HG02938 (cell line): ENCODE measurements at regions not wholly inside any gene's neighbourhood (a gene's known extent, or its start where the extent isn't known, plus 50 kb on each side); places are given as distances from the start of the nearest gene placed in this dataset.
"Not testable (repeated sequence)": the region's sequence is repeated elsewhere in the genome, so short reads cannot be mapped to it uniquely, and the experiment has no call there.

Experiments used
- ATAC-seq: cut with Tn5 transposase; IDR thresholded peaks from one replicate; pipeline ENCODE4 v1.9.1; 2021; ENCODE audit warnings: mild to moderate bottlenecking, moderate library complexity; ENCODE audit not compliant: unreplicated experiment

DNA sequence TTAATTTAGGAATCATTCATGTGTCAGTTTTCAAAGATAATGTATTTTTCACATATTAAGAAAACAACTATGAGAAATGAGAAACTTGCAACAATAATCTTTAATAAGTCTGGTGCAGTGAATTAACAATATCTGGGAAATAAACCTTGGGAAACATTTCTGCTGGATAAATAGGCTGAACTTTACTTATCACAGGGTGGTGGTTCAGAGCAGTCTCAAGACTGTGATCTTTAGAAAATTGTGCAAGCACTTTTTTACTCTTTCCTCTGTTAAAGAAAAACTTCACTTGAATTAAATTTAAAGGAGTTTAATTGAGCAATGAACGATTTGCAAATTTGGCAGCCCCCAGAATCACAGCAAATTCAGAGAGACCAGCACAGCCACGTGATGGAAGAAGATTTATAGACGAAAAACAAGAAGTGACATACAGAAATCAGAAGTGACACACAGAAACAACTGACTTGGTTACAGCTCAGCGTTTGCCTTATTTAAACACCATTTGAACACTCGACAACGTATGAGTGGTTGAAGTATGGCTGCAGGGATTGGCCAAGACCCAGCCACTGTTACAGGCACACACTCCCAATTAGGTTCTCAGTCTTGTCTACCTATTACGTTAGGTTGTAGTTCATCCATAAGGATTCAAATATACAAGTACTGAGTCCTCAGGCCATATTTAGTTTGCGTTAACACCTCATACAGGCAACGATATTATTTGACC lies 631.9 kb downstream of the SLCO4C1 start:
- no peak for ATAC-seq

- ATAC-seq = no peak
These were observed 632.5 kb downstream of the SLCO4C1 start for GRCh38 chr5:101663543-101663942.

GRCh38 chr5:101662263-101662662 lies 633.8 kb downstream of the SLCO4C1 start:
- no peak for ATAC-seq

DNA sequence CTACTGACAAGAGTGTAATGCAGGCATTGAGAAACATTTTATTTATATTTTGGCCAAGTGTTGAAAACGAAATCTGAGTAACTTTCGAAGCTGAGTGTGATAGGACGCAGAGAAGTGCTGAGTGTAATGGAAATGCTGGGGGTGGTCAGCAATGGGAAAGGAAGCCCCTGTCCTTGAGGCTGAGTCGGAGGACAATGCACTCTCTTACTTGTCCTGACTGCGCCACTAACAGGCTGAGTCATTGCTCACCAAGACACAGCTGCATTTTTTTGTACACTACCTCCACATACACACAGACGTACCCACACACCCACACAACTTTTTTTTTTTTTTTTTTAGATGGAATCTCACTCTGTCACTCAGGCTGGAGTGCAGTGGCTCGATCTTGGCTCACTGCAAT lies 637.7 kb downstream of the SLCO4C1 start:
- no peak for ATAC-seq

DNA sequence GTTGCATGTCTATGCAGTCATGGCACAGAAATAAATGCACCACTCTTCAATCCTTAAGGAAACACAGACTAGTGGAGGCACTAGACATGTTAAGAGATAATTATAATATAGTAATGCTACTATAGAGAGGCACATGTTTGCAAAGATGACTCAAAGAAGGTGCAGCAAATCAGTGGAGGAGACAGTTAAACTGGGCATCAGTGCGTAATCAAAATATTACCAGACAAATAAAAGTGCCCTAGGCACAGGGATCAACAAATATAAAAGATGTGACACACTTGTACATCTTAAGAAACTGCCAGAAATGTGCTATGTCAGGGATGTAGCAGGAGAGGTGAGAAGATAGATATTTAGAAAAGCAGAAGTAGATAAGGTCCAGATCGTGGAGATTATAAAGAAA lies 642.1 kb downstream of the SLCO4C1 start:
- no peak for ATAC-seq

DNA sequence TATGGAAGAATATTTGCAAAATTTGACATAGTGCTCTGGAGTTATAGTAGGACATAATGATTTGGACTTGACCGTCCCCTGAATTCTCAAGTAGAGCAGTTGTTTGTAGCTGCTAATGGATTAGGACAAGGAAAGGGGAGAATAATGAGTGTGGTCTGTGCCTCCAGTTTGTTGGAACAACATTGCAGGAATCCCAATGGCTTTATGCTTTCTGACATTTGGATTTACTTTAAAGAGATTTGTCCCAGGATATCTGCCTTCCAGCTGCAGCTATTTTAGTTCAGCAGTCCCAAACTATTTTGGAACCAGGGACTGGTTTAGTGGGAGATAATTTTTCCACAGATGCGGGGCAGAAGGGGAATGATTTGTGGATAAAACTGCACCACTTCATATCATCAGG lies 648.2 kb downstream of the SLCO4C1 start:
- ATAC-seq = no peak

DNA sequence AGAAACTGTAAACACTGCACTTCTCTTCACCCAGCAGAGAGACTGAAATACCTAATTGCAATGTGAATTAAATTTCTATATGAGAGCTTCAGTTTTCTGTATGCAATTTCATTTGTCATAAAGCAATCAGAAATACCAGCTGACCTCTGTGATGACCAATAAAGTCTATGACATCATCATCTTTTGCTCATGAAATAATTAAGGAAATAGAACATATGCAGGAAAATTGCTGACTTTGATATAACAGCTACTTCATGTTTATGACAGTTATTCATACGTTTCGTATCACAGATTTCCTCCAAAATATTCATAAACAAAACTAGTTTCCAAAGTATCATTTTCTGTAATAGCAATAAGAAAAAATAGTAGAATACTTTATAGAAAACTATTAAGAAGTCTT lies 652.3 kb downstream of the SLCO4C1 start:
- ATAC-seq = no peak

DNA sequence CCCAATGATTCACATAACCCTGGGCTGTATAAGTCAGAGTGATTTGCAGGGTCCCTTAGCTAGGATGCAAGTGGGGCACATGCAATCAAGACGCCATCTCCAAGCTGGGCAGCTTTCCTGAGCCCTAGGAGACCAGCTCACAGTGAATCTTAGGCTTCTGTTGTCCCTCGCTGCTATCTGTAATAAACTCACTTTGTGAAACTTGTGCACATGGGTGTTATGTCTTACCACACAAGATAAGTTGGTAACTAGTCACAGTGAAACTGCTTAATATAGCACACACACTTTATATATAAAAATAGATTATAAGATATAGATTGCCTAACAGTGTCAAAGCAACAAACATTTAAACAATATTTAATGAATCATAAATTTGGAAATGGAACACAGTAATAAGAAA lies 658.5 kb downstream of the SLCO4C1 start:
- no peak for ATAC-seq

DNA sequence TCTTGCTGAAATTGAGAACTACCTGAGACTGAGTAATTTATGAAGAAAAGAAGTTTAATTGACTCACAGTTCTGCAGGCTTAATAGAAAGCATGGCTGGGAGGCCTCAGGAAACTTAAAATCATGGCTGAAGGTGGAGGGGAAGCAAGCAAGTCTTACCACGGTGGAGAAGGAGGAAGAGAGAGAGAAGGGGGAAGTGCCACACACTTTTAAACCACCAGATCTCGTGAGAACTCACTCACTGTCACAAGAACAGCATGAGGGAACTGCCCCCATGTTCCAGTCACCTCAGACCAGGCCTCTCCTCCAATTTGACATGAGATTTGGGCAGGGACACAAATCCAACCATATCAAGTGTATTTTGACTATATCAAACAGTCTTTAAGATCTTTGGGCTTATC lies 668.3 kb downstream of the SLCO4C1 start:
- ATAC-seq = not testable (repeated sequence)

- no peak for ATAC-seq
These were observed 669.5 kb downstream of the SLCO4C1 start for GRCh38 chr5:101626572-101626971.

GRCh38 chr5:101611039-101611438 lies 685.0 kb downstream of the SLCO4C1 start:
- ATAC-seq = no peak

DNA sequence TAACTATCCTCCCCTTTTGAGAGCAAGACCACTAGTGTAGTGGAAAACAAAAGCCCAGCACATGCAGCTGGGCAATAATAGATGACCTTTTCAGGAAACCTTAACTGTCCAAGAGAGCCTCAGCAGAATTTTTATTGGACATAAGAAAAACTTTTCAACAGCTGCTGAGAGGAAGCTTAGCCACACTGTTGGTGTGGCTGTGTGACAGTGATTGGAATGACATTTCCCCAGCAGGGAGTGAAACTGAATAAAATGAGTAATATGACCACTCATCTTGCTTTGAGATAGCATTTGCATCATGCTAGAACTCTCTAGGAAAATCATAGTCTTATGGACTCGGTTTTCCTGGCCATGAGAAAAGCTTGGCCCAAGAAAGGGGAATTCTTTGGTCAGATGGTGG lies 687.8 kb downstream of the SLCO4C1 start:
- no peak for ATAC-seq

- peak; percentile 84 for ATAC-seq
These were observed 690.4 kb downstream of the SLCO4C1 start for GRCh38 chr5:101605700-101606099.

- ATAC-seq = no peak
These were observed 695.5 kb downstream of the SLCO4C1 start for GRCh38 chr5:101600614-101601013.

DNA sequence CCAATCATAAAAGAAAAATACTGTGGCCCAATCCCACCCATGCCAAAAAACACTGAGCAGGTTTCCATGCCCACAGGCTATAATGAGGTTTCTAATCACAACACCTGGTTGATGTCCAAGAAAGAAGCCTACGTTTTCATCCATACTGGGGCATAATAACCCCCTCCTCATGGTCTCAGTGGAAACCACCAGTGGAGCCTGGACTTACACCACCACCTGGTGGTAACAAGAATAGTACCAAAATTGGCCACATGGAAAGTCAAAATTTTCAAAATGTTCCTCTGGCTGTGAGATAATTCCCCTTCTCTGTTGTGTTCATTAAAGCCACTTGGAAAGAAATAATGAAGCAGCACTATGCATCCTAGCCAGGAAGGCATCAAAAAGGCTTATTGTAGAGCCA lies 687.3 kb upstream of the ST8SIA4 start:
- no peak for ATAC-seq

DNA sequence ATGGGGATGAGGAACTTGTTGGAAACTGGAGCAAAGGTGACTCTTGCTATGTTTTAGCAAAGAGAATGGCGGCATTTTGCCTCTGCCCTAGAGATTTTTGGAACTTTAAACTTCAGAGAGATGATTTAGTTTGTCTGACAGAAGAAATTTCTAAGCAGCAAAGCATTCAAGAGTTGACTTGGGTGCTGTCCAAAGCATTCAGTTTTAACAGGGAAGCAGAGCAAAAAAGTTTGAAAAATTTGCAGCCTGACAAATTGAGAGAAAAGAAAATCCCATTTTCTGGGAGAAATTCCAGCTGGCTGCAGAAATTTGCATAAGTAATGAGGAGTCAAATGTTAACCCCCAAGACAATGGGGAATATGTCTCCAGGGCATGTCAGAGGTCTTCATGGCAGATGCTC lies 682.3 kb upstream of the ST8SIA4 start:
- no peak for ATAC-seq

GRCh38 chr5:101580591-101580990 lies 677.5 kb upstream of the ST8SIA4 start:
- ATAC-seq = no peak

DNA sequence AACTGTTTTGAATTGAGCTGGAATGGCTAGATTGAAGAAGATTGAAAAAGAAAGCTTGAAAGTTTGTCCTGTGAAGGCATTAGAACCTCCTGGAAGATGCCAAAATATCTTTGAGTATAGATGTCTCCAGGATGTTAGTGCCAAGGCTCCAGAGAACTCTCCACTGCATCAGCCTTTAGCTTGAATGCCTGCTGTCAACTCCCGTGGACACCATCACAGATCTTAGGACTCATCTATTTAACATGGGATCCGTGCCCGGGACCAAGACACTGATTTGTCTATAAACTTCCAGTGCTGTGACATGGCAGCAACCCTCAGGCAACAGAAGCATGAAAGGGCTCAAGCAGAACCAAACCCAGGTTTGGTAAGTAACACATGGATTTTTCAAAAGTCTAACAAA lies 670.9 kb upstream of the ST8SIA4 start:
- no peak for ATAC-seq

GRCh38 chr5:101561018-101561417 lies 657.9 kb upstream of the ST8SIA4 start:
- no peak for ATAC-seq

DNA sequence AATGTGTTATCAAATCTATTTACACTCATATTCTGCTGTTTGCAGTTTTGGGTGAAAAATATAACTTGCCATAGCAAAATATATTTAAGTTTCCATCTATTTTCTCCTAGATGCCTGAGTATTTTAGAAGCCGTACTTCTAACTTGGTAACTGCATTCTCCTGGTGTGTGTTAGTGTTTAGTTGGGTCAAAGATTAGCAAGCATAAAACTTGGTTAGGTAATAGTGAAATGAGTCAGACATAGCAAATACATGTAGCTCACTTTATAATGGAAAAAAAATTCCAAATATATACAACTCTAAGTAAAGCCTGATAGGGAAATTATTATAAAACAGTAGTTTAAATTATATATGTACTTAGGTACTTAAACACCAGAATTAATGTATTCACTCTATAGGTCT lies 640.7 kb upstream of the ST8SIA4 start:
- no peak for ATAC-seq

DNA sequence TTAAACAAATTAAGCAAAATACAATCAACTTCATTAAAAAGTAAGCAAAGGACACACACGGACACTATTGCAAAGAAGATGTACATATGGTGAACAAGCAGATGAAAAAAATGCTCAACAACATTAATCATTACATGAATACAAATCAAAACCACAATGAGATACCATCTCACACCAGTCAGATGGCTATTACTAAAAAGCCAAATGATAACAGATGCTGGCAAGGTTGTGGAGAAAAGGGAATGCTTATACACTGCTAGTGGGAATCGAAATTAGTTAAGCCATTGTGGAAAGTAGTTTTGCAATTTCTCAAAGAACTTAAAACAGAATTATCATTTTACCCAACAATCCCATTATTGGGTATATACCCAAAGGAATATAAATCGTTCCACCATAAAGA lies 636.2 kb upstream of the ST8SIA4 start:
- ATAC-seq = no peak

DNA sequence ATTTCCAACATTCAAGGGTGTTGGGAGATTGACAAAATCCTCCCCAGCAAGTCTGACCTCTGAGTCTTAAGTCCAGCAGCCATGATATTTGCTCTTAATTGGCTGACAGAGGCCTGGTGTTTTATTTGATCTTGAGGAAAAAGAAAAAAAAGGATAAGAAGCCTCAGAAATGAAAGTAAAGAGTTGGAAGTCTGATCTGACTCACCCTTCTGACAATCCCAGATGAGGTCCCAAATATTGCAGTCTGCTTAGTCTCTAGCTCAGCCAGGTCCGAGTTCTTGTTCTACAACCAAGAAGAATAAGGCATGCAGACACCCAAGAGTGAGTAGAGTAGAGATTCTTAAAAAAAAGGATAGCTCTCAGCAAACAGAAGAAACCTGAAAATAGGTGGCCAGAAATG lies 632.5 kb upstream of the ST8SIA4 start:
- no peak for ATAC-seq

- no peak for ATAC-seq
These were observed 631.5 kb upstream of the ST8SIA4 start for GRCh38 chr5:101534491-101535110.
